NCI-H2227 (cell line): ENCODE measurements at regions not wholly inside any gene's neighbourhood (a gene's known extent, or its start where the extent isn't known, plus 50 kb on each side); places are given as distances from the start of the nearest gene placed in this dataset.
"Not testable (repeated sequence)": the region's sequence is repeated elsewhere in the genome, so short reads cannot be mapped to it uniquely, and the experiment has no call there.

ENCODE experiments used
- DNase-seq: peaks from one replicate; lab custom pipeline; 2025; ENCODE audit not compliant: unreplicated experiment; lab: John Stamatoyannopoulos, UW

- no peak for DNase-seq
Measured at GRCh38 chr1:188769936-188770335, 1707.7 kb downstream of the BRINP3 start.

GRCh38 chr1:188778578-188778977 lies 1699.1 kb downstream of the BRINP3 start:
- DNase-seq, result no peak

- DNase-seq, result peak; percentile 3
Measured at GRCh38 chr1:188782220-188782841, 1695.3 kb downstream of the BRINP3 start.

- DNase-seq, result no peak
Measured at GRCh38 chr1:188794969-188795368, 1682.7 kb downstream of the BRINP3 start.

- not testable (repeated sequence) for DNase-seq
Measured at GRCh38 chr1:188812153-188812552, 1665.5 kb downstream of the BRINP3 start.

- not testable (repeated sequence) for DNase-seq
Measured at GRCh38 chr1:188812836-188813573, 1664.7 kb downstream of the BRINP3 start.

DNA sequence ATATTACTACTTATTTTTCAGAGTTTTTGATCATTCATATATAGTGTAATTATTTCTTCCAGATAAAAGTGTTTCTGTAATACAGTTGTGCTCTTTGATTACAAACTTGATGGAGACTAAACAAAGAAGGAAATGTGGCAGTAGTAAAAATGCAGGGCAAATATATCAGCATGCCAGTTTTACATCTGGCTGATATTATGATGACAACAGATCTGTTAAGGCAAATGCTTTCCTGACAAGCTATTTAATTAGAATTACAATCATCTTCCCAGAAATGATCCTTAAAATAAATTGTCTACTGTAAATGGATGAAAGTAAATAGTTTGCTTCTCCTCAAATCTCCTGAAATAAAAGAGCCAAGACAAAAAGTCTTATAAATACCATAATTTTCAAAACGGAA lies 1659.8 kb downstream of the BRINP3 start:
- DNase-seq, result no peak

DNA sequence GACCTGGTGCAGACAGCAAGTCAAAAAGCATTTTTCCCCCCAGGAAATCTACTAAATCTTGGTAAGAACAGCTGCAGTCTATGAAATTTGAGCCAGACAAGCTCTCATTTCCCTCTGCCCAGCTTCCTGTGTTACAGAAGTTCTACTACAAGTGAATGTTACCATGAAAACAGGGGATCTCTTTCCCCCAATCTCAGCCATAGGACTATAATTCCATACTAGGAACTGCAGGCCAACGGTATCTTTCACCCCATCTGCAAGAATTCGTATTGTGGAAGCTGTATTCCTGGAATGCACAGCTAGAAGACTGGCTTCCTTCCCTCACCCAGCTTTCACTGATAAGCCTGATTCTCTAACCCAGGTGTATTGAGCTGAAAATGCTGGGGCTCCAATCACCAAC lies 1655.4 kb downstream of the BRINP3 start:
- no peak for DNase-seq

- DNase-seq, result no peak
Measured at GRCh38 chr1:188825471-188825870, 1652.2 kb downstream of the BRINP3 start.

GRCh38 chr1:188826800-188827199 lies 1650.9 kb downstream of the BRINP3 start:
- no peak for DNase-seq

DNA sequence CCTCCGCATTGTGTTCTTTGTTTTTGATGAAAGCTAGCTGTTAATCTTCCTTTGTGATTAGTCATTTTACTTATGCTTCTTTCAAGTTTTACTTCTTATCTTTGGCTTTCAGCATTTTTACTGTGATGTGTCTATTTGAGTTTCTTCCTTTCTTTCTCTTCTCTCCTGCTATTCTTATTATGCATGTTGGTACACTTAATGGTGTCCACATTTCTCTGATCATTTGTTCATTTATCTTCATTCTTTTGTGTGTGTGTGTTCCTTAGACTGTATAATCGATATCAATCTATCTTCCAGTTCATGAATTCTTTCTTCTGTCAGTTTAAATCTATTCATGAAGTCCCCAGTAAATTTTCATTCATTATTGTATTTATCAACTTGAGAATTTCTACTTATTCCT lies 1650.3 kb downstream of the BRINP3 start:
- DNase-seq, result no peak

DNA sequence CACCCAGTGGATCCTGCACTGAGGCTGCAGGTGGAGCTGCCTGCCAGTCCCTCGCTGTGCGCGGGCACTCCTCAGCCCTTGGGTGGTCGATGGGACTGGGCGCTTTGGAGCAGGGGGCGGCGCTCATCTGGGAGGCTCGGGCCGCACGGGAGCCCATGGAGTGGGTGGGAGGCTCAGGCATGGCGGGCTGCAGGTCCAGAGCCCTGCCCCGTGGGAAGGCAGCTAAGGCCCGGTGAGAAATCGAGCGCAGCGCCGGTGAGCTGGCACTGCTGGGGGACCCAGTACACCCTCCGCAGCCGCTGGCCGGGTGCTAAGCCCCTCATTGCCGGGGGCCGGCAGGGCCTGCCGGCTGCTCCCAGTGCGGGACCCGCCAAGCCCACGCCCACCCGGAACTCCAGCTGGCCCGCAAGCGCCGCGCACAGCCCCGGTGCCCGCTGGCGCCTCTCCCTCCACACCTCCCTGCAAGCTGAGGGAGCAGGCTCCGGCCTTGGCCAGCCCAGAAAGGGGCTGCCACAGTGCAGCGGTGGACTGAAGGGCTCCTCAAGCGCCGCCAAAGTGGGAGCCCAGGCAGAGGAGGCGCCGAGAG lies 1636.5 kb downstream of the BRINP3 start:
- DNase-seq, result not testable (repeated sequence)

DNA sequence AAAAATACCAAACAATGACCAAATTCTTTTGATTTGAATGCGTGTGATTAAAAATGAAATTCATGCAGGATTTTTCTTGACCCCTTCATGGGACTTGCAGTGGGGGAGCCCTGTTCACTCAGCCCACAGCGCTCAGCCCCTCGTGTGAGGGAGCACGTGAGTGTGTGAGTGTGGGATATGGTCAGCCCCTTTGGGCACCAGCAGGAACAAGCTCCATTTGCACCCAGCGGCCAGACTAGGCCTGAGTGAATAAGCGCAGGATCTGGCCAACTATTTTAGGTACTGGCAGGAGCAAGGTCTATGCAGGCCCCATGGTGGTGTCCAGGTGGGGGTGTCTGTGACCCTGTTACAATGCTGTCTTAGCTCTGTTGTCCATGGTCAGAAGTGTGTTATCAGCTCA lies 1631.2 kb downstream of the BRINP3 start:
- no peak for DNase-seq

- no peak for DNase-seq
Measured at GRCh38 chr1:188857526-188858087, 1620.1 kb downstream of the BRINP3 start.

GRCh38 chr1:188867614-188868013 lies 1610.0 kb downstream of the BRINP3 start:
- no peak for DNase-seq

DNA sequence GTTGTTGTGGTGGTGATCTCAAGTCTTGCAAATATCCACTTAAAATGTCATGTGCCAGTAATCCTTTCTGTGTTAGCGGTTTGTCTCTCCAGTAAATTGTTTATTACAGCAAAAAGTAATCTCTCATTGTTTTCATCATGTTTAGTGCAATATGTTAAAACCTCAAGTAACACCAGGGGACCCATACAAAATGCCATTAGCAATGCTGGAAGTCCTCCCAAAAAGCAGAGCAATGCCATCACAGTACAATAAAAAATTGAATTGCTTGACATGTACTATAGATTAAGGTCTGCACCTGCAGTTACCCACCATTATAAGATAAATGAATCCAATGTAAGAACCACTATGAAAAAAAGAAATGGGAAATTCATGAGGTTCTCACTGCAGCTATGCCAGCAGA lies 1606.5 kb downstream of the BRINP3 start:
- DNase-seq, result no peak

GRCh38 chr1:188872376-188872775 lies 1605.3 kb downstream of the BRINP3 start:
- DNase-seq, result no peak

DNA sequence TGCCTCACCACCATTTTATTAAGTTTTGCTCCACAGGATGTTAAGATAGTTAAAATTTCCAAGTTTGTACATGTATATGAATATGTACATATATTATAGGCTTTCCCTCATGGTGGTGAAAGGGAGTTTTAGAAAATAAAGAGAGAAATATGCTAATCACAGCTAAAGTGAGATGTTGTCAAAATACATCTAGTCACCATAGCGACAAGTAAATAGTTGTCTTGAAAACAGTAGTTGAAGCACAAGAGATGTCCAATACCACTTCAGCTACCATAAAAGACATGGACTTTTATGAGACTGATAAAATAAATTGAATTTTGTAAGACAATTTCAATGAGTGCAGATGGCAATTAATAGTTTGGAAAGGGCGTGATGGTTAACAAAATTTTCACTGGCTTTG lies 1600.0 kb downstream of the BRINP3 start:
- DNase-seq, result no peak

GRCh38 chr1:188888386-188888785 lies 1589.3 kb downstream of the BRINP3 start:
- DNase-seq, result no peak

DNA sequence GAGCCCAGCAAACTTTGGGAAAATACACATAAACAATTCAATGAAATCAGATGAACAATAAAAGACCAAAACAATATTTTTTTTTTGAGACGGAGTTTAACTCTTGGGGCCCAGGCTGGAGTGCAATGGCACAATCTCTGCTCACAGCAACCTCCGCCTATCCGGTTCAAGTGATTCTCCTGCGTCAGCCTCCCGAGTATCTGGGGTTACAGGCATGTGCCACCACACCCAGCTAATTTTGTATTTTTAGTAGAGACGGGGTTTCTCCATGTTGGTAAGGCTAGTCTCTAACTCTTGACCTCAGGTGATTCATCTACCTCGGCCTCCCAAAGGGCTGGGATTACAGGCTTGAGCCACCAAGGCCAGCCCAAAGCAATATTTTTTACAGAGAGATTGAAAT lies 1588.5 kb downstream of the BRINP3 start:
- DNase-seq, result no peak

DNA sequence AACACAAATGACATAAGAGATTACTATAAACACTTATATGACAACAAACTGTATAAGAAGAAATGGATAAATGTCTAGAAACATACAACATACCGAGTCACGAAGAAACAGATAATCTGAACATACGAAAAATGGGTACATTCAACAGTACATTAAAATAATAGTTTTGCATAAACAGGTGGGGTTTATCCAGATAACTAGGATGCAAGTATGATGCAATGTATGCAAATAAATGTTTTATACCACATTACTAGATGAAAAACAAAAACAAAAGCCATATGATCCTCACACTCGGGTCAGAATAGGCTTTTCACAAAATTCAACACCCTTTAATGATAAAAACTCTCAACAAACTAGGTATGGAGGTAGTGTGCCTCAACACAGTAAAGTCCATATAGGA lies 1585.7 kb downstream of the BRINP3 start:
- no peak for DNase-seq

- DNase-seq, result no peak
Measured at GRCh38 chr1:188895611-188896010, 1582.1 kb downstream of the BRINP3 start.
